ENCODE measurements at regions not wholly inside any gene's neighbourhood (a gene's known extent, or its start where the extent isn't known, plus 50 kb on each side); places are given as distances from the start of the nearest gene placed in this dataset.

DNA sequence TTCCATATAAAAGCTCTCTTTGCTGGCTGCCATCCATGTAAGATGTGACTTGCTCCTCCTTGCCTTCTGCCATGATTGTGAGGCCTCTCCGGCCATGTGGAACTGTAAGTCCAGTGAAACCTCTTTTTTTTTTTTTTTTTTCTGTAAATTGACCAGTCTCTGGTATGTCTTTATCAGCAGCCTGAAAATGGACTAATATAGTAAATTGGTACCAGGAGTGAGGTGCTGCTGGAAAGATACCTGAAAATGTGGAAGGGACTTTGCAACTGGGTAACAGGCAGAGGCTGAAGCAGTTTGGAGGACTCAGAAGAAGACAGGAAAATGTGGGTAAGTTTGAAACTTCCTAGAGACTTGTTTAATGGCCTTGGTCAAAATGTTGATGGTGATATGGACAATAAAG is 124.3 kb upstream of the AADAT start:
- POLR2A ChIA-PET: no interaction called here
- DNase-seq (ENCODE audit: low read depth, low spot score) (no peak), FAIRE-seq (no peak)
- Histone ChIP-seq H3K9ac (replicated peaks; ENCODE audit: extremely low read depth, insufficient read depth, low read length) (no peak overlapping the region), H3K4me3 (replicated peaks in 1 of 3; ENCODE audit: insufficient read depth in 1 of 3, low read depth in 1 of 3, low read length in 3 of 3) (no peak overlapping the region), H3K9me1 (replicated peaks; ENCODE audit: control insufficient read depth, extremely low read depth, insufficient read depth, low read length) (no peaks in the 10 kb centered on the region), H2AFZ (ENCODE audit: low read depth, low read length) (no peak overlapping the region), H3K27ac (ENCODE audit: insufficient read depth, low read depth, low read length) (no peak overlapping the region), H3K79me2 (ENCODE audit: control insufficient read depth, insufficient read depth, low read length) (no peaks in the 10 kb centered on the region), H4K20me1 (replicated peaks; ENCODE audit: control insufficient read depth, extremely low read depth, insufficient read depth, low read length) (no peaks in the 10 kb centered on the region), H3K9me3 (replicated peaks; ENCODE audit: control insufficient read depth, insufficient read depth, low read length) (no peaks in the 10 kb centered on the region), H3K4me1 (ENCODE audit: control insufficient read depth, extremely low read depth, insufficient read depth, low read length) (no peaks in the 10 kb centered on the region), H3K4me2 (ENCODE audit: insufficient read depth, low read length) (no peak overlapping the region), H3K27me3 (ENCODE audit: control insufficient read depth in 2 of 2, insufficient read depth in 2 of 2, low read length in 2 of 2) (no peaks in the 10 kb centered on the region), H3K36me3 (ENCODE audit: control insufficient read depth in 2 of 2, extremely low read depth in 1 of 2, insufficient read depth in 2 of 2, low read length in 2 of 2) (no peaks in the 10 kb centered on the region)
- CTCF ChIA-PET: no interaction called here
- intact Hi-C loops (cut with micrococcal nuclease): no loop called here
- no TSS peak for BruUV-seq (replicated peaks)
- TF ChIP-seq, protein P1, sequence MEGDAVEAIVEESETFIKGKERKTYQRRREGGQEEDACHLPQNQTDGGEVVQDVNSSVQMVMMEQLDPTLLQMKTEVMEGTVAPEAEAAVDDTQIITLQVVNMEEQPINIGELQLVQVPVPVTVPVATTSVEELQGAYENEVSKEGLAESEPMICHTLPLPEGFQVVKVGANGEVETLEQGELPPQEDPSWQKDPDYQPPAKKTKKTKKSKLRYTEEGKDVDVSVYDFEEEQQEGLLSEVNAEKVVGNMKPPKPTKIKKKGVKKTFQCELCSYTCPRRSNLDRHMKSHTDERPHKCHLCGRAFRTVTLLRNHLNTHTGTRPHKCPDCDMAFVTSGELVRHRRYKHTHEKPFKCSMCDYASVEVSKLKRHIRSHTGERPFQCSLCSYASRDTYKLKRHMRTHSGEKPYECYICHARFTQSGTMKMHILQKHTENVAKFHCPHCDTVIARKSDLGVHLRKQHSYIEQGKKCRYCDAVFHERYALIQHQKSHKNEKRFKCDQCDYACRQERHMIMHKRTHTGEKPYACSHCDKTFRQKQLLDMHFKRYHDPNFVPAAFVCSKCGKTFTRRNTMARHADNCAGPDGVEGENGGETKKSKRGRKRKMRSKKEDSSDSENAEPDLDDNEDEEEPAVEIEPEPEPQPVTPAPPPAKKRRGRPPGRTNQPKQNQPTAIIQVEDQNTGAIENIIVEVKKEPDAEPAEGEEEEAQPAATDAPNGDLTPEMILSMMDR (IDR thresholded peaks at IDR 0.05; ENCODE audit: extremely low read depth in 1 of 2, insufficient read depth in 1 of 2, low read depth in 1 of 2, low read length in 2 of 2): no peak
- TF ChIP-seq JUN (IDR thresholded peaks at IDR 0.05; ENCODE audit: borderline replicate concordance, insufficient read depth, insufficient read length, low read depth) (no peak), EZH2 (IDR thresholded peaks at IDR 0.05; ENCODE audit: borderline replicate concordance, low read depth, low read length, severe bottlenecking) (no peak), POLR2A (IDR thresholded peaks at IDR 0.05; ENCODE audit: low read depth, low read length) (no peak), MYC (IDR thresholded peaks at IDR 0.05; ENCODE audit: low read depth, low read length) (no peak), FOS (IDR thresholded peaks at IDR 0.05; ENCODE audit: borderline replicate concordance, insufficient read depth, low read length) (no peak), POLR2AphosphoS5 (IDR thresholded peaks at IDR 0.05; ENCODE audit: insufficient read depth, low read depth, low read length) (no peak), GATA2 (IDR thresholded peaks at IDR 0.05; ENCODE audit: insufficient read depth, insufficient read length, low read depth, low read length) (no peak)
- TF ChIP-seq, protein P2, sequence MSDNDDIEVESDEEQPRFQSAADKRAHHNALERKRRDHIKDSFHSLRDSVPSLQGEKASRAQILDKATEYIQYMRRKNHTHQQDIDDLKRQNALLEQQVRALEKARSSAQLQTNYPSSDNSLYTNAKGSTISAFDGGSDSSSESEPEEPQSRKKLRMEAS (IDR thresholded peaks at IDR 0.05; ENCODE audit: insufficient read depth, insufficient read length): no peak
- dilution Hi-C loops (cut with MboI; ENCODE audit: extremely low pct_ligation_motif_present, low sequenced_read_pairs): no loop called here
